DOHH2 (cell line): ENCODE measurements at regions not wholly inside any gene's neighbourhood (a gene's known extent, or its start where the extent isn't known, plus 50 kb on each side); places are given as distances from the start of the nearest gene placed in this dataset.

ENCODE experiments used
- H3F3A ChIP-seq: fragments of 200-600 bp; sonication (generic), shearing (Covaris generic); 2 replicates; pipeline ENCODE4 v1.6.0; 2016; ENCODE audit warnings: antibody characterized with exemption, mild to moderate bottlenecking; ENCODE audit not compliant: control insufficient read depth, insufficient read depth
- H3K27ac ChIP-seq: fragments of 200-600 bp; sonication (generic); 2 replicates; pipeline ENCODE4 v1.5.1; 2014; ENCODE audit warnings: low read depth, mild to moderate bottlenecking, low read length, moderate library complexity
- H3K27me3 ChIP-seq: fragments of 200-600 bp; sonication (generic); 2 replicates; pipeline ENCODE4 v1.6.1; 2014; ENCODE audit warnings: mild to moderate bottlenecking, low read length, mixed read lengths; ENCODE audit not compliant: control insufficient read depth
- H3K36me3 ChIP-seq: fragments of 200-600 bp; sonication (generic); 2 replicates; pipeline ENCODE4 v1.6.1; 2014; ENCODE audit warnings: mild to moderate bottlenecking, low read length, moderate library complexity, mixed read lengths; ENCODE audit not compliant: control insufficient read depth
- H3K4me1 ChIP-seq: fragments of 200-600 bp; sonication (generic); 2 replicates; pipeline ENCODE4 v1.6.1; 2014; ENCODE audit warnings: mild to moderate bottlenecking, low read length, mixed read lengths; ENCODE audit not compliant: control insufficient read depth
- H3K4me2 ChIP-seq: fragments of 200-600 bp; sonication (generic); 2 replicates; pipeline ENCODE4 v1.6.0; 2014; ENCODE audit warnings: mild to moderate bottlenecking, low read length, moderate library complexity
- H3K4me3 ChIP-seq: fragments of 200-600 bp; sonication (generic); 2 replicates; pipeline ENCODE4 v1.5.1; 2014; ENCODE audit warnings: mild to moderate bottlenecking, low read length, mixed read lengths
- H3K79me2 ChIP-seq: fragments of 200-600 bp; sonication (generic); 2 replicates; pipeline ENCODE4 v1.6.1; 2014; ENCODE audit warnings: mild to moderate bottlenecking, low read length, mixed read lengths; ENCODE audit not compliant: control insufficient read depth
- H3K9me2 ChIP-seq: fragments of 200-600 bp; sonication (generic); replicated peaks from 2 replicates; pipeline ENCODE4 v1.6.1; 2014; ENCODE audit warnings: mild to moderate bottlenecking, low read length, mixed read lengths; ENCODE audit not compliant: control insufficient read depth
- H3K9me3 ChIP-seq: fragments of 200-600 bp; sonication (generic); 2 replicates; pipeline ENCODE4 v1.6.1; 2014; ENCODE audit warnings: antibody characterized with exemption, low read length, mixed read lengths; ENCODE audit not compliant: control insufficient read depth, insufficient read depth
- H4K20me1 ChIP-seq: fragments of 200-600 bp; sonication (generic); 2 replicates; pipeline ENCODE4 v1.6.0; 2014; ENCODE audit warnings: low read depth, mild to moderate bottlenecking, antibody characterized with exemption, low read length, moderate library complexity; ENCODE audit not compliant: control insufficient read depth, insufficient read depth
- CTCF ChIP-seq: fragments of 200-600 bp; sonication (generic); IDR thresholded peaks from one replicate; pipeline ENCODE4 v1.5.1; 2014; ENCODE audit warnings: antibody characterized with exemption, mild to moderate bottlenecking, low read depth, low read length; ENCODE audit not compliant: poor library complexity, severe bottlenecking
- EZH2phosphoT487 ChIP-seq: fragments of 200-600 bp; sonication (generic); IDR thresholded peaks from 2 replicates; pipeline ENCODE4 v1.6.1; 2017; ENCODE audit warnings: borderline replicate concordance, mild to moderate bottlenecking, antibody characterized with exemption, low read length, moderate library complexity, mixed read lengths

DNA sequence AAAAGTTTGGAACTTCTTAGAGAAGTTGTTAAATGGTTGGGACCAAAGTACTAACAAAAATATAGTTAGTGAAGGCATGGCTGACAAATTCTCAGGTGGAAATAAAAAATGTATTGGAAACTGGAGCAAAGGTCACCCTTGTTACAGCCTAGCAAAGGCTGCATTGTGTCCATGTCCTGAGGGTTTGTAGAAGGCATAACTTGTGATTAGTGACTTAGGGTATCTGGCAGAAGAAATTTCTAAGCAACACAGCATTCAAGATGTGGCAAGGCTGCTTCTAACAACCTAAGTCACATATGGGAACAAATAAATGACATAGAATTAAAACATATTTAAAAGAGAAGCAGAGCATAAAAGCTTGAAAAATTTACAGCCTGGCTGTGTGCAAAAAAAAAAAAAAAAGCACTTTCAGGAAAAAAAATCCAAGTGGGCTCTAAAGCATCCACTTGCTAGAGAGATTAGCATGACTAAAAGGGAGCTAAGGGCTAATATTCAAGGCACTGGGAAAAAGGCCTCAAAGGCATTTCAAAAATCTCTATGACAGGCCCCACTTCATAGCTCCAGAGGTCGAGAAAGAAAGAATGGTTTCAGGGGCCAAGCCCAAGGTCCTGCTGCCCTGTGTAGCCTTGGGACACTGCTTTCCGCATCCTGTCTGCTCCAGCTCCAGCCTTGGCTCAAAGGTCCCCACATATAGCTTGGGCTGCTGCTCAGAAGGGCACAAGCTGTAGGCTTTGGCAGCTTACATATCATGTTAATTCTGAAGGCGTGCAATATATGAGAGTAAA lies 453.2 kb upstream of the PTCHD4 start:
- no peak overlapping the region for H3K4me2 ChIP-seq
- no peaks in the 10 kb centered on the region for H3K4me1 ChIP-seq
- H3K27me3 ChIP-seq, result no peaks in the 10 kb centered on the region
- no peak for TF ChIP-seq CTCF
- TF ChIP-seq EZH2phosphoT487, result no peak
- H3K9me3 ChIP-seq, result no peaks in the 10 kb centered on the region
- H3K4me3 ChIP-seq, result no peak overlapping the region
- no peaks in the 10 kb centered on the region for H3K36me3 ChIP-seq
- H3K9me2 ChIP-seq, result no peaks in the 10 kb centered on the region
- no peaks in the 10 kb centered on the region for H3K79me2 ChIP-seq
- H4K20me1 ChIP-seq, result no peaks in the 10 kb centered on the region
- no peak overlapping the region for H3K27ac ChIP-seq
- H3F3A ChIP-seq, result no peaks in the 10 kb centered on the region

DNA sequence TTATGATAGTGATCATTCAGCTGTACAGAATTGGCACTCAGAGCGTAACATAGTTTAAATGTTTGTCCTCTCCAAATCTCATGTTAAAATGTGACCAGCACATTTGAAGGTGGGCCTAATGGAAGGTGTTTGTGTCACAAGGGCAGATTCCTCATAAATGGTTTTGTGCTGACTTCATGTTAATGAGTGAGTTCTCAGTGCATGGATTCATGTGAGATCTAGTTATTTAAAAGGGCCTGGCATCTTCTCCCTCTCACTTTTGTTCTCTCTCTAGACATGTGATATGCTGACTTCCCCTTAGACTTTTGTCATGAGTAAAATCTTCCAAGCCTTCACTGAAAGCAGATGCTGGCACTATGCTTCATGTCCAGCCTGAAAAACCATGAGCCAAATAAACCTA lies 452.4 kb upstream of the PTCHD4 start:
- H3K36me3 ChIP-seq, result no peaks in the 10 kb centered on the region
- no peaks in the 10 kb centered on the region for H3K79me2 ChIP-seq
- no peak for TF ChIP-seq CTCF
- no peak for TF ChIP-seq EZH2phosphoT487
- H3K9me2 ChIP-seq, result no peaks in the 10 kb centered on the region
- no peaks in the 10 kb centered on the region for H3K4me1 ChIP-seq
- no peaks in the 10 kb centered on the region for H3K9me3 ChIP-seq
- H4K20me1 ChIP-seq, result no peaks in the 10 kb centered on the region
- H3K4me2 ChIP-seq, result no peak overlapping the region
- H3K4me3 ChIP-seq, result no peak overlapping the region
- H3K27ac ChIP-seq, result no peak overlapping the region
- no peaks in the 10 kb centered on the region for H3K27me3 ChIP-seq
- H3F3A ChIP-seq, result no peaks in the 10 kb centered on the region

DNA sequence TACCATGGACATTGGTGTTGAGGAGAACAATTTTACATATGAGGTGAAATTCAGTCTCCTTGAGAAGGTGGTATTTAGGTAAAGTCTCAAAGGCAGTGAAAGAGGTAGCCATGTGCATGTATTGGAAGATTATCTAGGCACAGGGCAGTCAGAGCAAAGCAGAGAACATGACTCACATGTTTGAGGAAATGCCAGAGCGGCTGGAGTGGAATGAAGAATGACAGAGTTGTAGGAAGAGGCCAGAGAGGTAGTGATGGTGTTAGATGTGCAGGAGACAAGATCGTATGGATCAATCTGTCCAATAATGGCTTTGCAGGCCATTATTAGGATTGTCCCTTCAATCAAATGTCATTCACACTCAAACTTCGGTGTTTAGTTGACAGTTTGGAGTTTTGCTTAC lies 449.4 kb upstream of the PTCHD4 start:
- H3K9me2 ChIP-seq, result no peaks in the 10 kb centered on the region
- no peak overlapping the region for H3K4me2 ChIP-seq
- no peaks in the 10 kb centered on the region for H4K20me1 ChIP-seq
- H3K4me3 ChIP-seq, result no peak overlapping the region
- H3K79me2 ChIP-seq, result no peaks in the 10 kb centered on the region
- H3K36me3 ChIP-seq, result no peaks in the 10 kb centered on the region
- TF ChIP-seq CTCF, result no peak
- TF ChIP-seq EZH2phosphoT487, result no peak
- H3K27ac ChIP-seq, result no peak overlapping the region
- no peaks in the 10 kb centered on the region for H3K27me3 ChIP-seq
- H3K9me3 ChIP-seq, result no peaks in the 10 kb centered on the region
- no peaks in the 10 kb centered on the region for H3K4me1 ChIP-seq
- H3F3A ChIP-seq, result no peaks in the 10 kb centered on the region
